ENCODE measurements at regions not wholly inside any gene's neighbourhood (a gene's known extent, or its start where the extent isn't known, plus 50 kb on each side); places are given as distances from the start of the nearest gene placed in this dataset.

DNA sequence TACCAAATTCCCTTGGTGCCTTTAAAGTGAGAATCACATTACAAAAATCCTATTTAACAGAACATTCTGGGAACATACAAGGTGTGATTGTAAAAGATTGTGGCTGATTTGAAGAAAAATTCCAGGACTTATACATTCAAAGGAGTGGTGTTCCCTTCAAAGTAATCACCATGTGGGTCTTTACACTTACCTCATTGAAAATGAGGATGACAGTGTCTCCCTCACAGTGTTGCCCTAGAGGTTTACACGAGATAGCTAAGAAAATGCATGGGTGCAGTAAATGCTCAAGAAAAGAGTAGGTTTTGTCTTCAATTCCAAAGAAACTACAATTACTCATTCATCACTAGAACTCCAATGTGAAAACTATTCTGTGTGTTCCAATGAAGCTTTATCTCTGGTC, 331.5 kb downstream of the SLC4A3 start:
- no peak for TF ChIP-seq ZFX (IDR thresholded peaks at IDR 0.05; ENCODE audit: borderline replicate concordance)
- TF ChIP-seq, protein P1, sequence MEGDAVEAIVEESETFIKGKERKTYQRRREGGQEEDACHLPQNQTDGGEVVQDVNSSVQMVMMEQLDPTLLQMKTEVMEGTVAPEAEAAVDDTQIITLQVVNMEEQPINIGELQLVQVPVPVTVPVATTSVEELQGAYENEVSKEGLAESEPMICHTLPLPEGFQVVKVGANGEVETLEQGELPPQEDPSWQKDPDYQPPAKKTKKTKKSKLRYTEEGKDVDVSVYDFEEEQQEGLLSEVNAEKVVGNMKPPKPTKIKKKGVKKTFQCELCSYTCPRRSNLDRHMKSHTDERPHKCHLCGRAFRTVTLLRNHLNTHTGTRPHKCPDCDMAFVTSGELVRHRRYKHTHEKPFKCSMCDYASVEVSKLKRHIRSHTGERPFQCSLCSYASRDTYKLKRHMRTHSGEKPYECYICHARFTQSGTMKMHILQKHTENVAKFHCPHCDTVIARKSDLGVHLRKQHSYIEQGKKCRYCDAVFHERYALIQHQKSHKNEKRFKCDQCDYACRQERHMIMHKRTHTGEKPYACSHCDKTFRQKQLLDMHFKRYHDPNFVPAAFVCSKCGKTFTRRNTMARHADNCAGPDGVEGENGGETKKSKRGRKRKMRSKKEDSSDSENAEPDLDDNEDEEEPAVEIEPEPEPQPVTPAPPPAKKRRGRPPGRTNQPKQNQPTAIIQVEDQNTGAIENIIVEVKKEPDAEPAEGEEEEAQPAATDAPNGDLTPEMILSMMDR (IDR thresholded peaks at IDR 0.05) = no peak

DNA sequence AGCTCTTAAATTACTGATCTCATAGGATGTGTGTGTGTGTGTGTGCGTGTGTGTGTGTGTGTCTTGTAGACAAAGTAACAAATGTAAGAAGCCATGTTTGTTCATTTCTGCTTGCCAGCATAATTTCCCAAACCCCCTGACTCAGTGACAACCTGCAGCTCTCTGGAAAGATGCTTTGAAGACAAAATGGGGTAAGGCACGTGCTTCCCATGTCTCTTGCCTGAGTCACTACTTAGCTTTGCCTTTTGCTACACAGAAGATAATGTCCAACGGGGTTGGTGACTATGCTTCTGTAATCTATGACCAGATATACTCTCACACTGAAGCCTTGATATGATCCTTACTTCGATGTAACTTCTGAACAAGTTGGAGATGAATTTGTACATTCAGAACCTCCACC, 332.0 kb downstream of the SLC4A3 start:
- TF ChIP-seq, protein P1 (IDR thresholded peaks at IDR 0.05) = no peak
- TF ChIP-seq ZFX (IDR thresholded peaks at IDR 0.05; ENCODE audit: borderline replicate concordance) = no peak
- no peak overlapping the region for H3K27ac ChIP-seq

More for the DNA sequence above, 331.5 kb downstream of the SLC4A3 start:
- no peak overlapping the region for H3K27ac ChIP-seq

DNA sequence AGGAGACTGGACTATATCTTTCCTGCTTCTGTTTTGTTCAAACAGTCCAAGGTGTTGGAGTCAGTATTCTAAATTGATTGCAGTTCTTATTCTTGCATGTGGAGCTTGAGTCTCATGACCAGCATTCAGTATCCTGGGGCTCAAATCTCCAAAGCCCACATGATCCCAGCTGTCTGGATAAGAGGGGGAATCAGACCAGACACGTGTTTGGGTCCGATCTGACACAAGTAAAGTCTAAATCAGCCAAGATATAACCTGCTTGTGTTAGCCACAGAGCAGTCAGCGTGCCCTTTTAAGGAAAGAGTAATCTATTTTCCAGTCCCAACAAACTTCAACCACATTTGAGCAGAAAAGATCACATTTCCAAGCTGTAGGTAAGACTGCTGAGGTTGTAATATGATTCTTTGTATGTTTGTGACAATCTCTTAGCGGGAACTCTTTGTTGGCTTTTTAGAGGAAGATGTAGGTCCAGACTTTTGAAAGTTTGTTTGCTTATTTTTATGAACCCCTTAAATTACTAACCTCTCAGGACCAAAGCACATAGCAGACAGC, 334.6 kb downstream of the SLC4A3 start:
- TF ChIP-seq, protein P1 (IDR thresholded peaks at IDR 0.05) = no peak
- TF ChIP-seq ZFX (IDR thresholded peaks at IDR 0.05; ENCODE audit: borderline replicate concordance) = no peak
- H3K27ac ChIP-seq = no peak overlapping the region

DNA sequence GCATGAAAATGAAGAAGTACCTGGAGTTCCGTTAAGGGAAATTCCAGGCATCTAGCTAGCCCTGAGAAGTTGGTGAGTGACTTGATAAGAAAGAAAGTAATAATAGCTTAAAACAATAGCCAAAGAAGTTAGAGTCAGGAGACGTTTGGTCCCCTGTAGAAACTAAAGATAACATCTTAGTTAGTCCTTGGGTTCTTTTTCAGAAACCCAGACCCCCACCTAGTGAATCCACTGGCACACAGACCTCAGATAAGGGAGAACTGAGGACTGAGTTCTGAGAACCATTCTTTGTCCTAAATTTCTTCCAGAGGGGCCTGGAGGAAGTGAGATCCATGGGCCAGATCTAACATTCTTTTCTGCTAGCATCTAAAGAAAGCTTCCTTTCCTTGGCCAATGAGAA, 335.4 kb downstream of the SLC4A3 start:
- no peak for TF ChIP-seq ZFX (IDR thresholded peaks at IDR 0.05; ENCODE audit: borderline replicate concordance)
- TF ChIP-seq, protein P1 (IDR thresholded peaks at IDR 0.05) = no peak

GRCh38 chr2:219965287-219966194, 338.1 kb downstream of the SLC4A3 start:
- TF ChIP-seq, protein P1 (IDR thresholded peaks at IDR 0.05) = no peak
- TF ChIP-seq ZFX (IDR thresholded peaks at IDR 0.05; ENCODE audit: borderline replicate concordance) = no peak
- H3K27ac ChIP-seq = no peak overlapping the region

More for the DNA sequence above, 335.4 kb downstream of the SLC4A3 start:
- H3K27ac ChIP-seq = no peak overlapping the region

DNA sequence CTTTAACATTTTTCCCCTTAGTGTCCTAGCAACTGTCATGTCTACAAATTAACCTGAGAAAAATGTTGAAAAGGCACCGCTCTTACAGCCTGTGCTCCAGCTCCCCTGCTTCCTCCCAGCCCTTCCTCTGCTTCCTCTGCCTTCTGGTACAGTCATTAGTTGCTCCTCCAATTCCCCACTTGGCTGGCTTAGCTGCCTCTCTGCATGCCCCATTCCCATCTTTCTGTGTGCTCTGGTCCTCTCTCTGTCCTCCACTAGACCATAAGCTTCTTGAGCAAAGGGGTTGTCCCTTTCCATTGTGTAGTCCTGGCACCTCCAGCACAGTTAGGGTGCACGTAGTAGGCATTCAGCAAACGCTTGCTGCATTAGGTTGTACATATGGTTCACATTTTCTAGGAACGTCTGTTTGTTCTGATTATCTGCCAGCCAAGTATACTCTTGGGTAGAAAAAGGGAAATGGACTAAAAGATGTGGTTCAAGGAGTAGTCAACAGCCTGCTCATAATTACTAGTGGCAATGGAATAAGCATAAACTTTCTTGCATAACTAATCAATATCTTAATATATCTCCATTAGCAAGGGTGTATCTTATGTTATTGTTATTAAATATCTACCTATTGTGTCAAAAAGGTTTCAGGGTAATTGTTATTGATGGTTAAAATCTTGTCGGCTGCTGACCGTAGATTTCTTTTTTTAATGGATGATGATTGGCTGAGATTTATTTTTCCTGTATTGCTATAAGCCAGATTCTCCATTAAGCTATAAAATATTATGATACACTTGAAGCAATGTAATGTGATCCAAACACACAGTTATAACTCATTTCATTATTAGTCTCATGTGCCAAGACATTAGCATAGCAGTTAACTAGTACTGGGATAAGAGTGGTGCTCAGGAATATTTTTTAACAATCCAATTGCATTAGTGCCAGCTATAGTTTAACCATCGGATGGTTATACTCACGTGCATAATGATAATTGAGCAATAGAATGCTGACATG, 340.1 kb downstream of the SLC4A3 start:
- H3K27ac ChIP-seq = no peak overlapping the region
- TF ChIP-seq, protein P1 (IDR thresholded peaks at IDR 0.05) = no peak
- no peak for TF ChIP-seq ZFX (IDR thresholded peaks at IDR 0.05; ENCODE audit: borderline replicate concordance)

All from 22Rv1 (cell line).